ENCODE measurements at regions not wholly inside any gene's neighbourhood (a gene's known extent, or its start where the extent isn't known, plus 50 kb on each side); places are given as distances from the start of the nearest gene placed in this dataset.

GRCh38 chr10:130422366-130423324 is 286.5 kb downstream of the GLRX3 start:
- no peak for TF ChIP-seq EZH2phosphoT487 (IDR thresholded peaks at IDR 0.05; ENCODE audit: borderline replicate concordance, low read length)
- TF ChIP-seq CTCF (conservative IDR thresholded peaks at IDR 0.05; ENCODE audit: low read depth, low read length), result no peak
